ENCODE measurements at regions not wholly inside any gene's neighbourhood (a gene's known extent, or its start where the extent isn't known, plus 50 kb on each side); places are given as distances from the start of the nearest gene placed in this dataset.
"Not testable (repeated sequence)": the region's sequence is repeated elsewhere in the genome, so short reads cannot be mapped to it uniquely, and the experiment has no call there.

DNA sequence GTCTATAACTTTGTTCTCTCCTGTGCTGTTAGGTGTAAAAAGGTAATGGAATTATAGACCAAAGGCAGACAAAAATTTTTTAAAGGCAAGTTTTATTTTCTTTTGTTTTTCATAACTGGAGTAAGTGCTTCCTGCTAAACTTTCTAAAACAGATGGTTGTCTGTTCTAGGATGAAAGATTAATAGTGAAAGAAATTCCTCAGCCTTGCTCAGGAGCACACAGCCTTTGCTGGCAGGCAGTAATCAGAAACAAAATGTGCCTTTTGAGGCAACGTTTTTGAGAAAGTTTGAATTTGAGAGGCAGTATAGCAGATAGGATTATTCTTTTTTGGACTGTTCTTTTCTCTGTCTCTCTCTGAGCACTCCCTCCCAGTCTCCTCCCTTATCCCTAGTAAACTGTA, 2749.5 kb downstream of the PCDH9 start:
- DNase-seq (ENCODE audit: low read depth): no peak
- no peak overlapping the region for H3K4me3 ChIP-seq (ENCODE audit: low read length)
- TF ChIP-seq, protein P1, sequence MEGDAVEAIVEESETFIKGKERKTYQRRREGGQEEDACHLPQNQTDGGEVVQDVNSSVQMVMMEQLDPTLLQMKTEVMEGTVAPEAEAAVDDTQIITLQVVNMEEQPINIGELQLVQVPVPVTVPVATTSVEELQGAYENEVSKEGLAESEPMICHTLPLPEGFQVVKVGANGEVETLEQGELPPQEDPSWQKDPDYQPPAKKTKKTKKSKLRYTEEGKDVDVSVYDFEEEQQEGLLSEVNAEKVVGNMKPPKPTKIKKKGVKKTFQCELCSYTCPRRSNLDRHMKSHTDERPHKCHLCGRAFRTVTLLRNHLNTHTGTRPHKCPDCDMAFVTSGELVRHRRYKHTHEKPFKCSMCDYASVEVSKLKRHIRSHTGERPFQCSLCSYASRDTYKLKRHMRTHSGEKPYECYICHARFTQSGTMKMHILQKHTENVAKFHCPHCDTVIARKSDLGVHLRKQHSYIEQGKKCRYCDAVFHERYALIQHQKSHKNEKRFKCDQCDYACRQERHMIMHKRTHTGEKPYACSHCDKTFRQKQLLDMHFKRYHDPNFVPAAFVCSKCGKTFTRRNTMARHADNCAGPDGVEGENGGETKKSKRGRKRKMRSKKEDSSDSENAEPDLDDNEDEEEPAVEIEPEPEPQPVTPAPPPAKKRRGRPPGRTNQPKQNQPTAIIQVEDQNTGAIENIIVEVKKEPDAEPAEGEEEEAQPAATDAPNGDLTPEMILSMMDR (IDR thresholded peaks at IDR 0.05; ENCODE audit: insufficient read depth, low read depth, low read length, missing control alignments): no peak

DNA sequence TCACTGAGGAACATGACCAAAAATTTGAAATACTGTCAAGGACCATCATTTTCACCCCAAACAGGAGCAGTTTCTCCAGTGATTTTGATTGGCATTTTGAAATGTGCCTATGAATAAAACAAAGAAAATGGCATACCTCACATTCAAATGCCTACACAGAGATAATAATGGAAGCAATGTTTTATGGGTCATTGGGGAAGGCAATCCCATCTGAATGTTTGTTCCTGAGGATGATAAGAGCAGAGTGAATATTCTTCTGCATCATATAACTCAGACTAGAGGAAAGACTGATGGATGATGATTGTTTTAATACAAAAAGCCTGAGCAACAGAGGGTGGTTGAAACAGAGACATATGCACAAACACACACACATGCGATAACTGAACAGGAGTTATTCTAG, 2749.9 kb downstream of the PCDH9 start:
- DNase-seq (ENCODE audit: low read depth): no peak
- no peak overlapping the region for H3K4me3 ChIP-seq (ENCODE audit: low read length)
- TF ChIP-seq, protein P1 (IDR thresholded peaks at IDR 0.05; ENCODE audit: insufficient read depth, low read depth, low read length, missing control alignments): no peak

DNA sequence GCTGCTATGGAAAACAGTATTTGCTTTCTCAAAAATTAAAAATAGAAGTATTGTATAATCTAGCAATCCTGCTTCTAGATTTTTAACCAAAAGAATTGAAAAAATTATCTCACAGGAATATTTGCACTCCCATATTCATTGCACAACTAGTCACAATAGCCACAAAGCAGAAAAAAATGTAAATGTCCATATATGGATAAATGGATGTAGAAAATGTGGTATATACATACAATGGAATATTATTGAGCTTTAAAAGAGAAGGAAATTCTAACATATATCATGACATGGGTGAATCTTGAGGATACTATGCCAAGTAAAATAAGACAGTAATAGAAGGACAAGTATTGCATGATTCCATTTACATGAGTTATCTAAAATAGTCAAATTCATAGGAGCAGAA, 2753.0 kb downstream of the PCDH9 start:
- TF ChIP-seq, protein P1 (IDR thresholded peaks at IDR 0.05; ENCODE audit: insufficient read depth, low read depth, low read length, missing control alignments): no peak
- H3K4me3 ChIP-seq (ENCODE audit: low read length): no peak overlapping the region
- DNase-seq (ENCODE audit: low read depth): no peak

DNA sequence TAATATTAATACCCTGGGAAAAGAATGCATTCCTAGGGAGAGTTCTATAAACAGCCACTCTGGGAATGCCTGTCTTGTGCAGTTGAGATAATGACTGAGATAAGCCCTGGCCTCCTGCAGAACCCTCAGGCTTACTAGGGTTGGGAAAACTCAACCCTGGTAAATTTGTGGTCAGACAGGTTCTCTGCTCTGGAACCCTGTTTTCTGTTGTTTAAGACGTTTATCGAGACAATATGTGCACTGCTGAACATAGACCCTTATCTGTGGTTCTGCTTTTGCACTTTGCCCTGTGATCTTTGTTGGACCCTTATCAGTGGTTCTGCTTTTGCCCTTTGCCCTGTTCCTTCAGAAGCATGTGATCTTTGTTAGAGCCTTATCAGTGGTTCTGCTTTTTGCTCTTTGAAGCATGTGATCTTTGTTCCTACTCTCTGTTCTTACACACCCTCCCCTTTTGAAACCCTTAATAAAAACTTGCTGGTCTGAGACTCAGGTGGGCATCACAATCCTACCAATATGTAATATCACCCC, 2754.0 kb downstream of the PCDH9 start:
- not testable (repeated sequence) for DNase-seq (ENCODE audit: low read depth); H3K4me3 ChIP-seq (ENCODE audit: low read length)

DNA sequence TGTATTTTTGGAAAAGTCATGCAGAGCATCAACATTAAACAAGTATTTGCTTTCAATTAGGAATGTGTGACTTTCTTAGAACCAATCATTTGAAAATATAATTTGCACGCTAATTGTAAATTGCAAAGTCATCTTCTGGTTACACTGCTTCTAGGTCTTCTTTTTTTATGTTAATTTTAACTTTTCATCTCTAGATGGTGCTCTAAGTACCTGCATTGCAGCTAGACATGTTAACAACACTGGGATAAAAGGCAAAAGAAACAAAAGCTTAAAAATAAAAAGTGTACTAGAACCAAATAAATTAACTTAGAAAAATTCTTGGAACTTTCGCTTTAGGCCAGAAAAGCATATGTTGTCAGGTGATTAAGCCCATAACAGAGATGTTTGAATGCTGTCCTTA, 2758.2 kb downstream of the PCDH9 start:
- TF ChIP-seq, protein P1 (IDR thresholded peaks at IDR 0.05; ENCODE audit: insufficient read depth, low read depth, low read length, missing control alignments): peak; percentile 52
- DNase-seq (ENCODE audit: low read depth): peak; percentile 47

DNA sequence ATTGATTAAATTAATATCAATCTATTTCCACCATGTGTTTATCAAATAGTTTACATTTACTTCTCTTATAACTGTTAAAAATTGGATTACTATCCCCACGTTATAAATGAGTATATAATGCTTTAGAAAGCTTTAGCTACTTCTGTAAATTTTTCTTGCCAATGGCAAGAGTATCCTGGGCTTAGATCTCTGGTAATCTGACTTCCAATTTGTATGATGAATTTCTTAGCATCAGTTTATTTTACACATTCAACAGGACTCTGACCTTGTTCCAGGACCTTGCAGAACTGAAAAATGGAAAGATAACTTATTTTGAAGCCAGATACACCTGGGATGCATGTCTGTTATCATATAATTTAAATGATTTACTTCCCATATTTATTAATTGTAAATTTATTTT, 2759.4 kb downstream of the PCDH9 start:
- no peak overlapping the region for H3K4me3 ChIP-seq (ENCODE audit: low read length)
- DNase-seq (ENCODE audit: low read depth): no peak
- TF ChIP-seq, protein P1 (IDR thresholded peaks at IDR 0.05; ENCODE audit: insufficient read depth, low read depth, low read length, missing control alignments): no peak

More for the DNA sequence above, 2758.2 kb downstream of the PCDH9 start:
- no peak overlapping the region for H3K4me3 ChIP-seq (ENCODE audit: low read length)

DNA sequence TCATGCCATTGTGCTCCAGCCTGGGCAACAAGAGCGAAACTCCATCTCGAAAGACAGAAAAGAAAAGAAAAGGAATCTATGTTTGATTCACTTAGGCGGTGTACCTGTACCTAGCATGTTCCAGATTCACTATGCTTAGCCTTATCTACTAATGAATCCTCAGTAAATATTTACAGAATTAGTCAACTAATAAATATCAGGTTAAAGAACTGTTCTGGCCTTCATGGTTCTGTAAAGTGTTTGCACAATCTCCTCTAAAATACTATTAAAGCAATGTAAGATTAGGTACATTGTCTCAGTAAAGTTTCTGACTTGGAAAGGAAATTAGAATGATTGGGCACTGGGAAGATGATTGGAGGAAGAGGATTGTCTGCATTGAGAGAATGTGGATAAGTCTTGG, 2770.4 kb downstream of the PCDH9 start:
- H3K4me3 ChIP-seq (ENCODE audit: low read length): no peak overlapping the region
- TF ChIP-seq, protein P1 (IDR thresholded peaks at IDR 0.05; ENCODE audit: insufficient read depth, low read depth, low read length, missing control alignments): no peak
- peak; percentile 1 for DNase-seq (ENCODE audit: low read depth)

All from epithelial cell of esophagus (primary cell).